Stomach (tissue), 8 donors: ENCODE measurements at regions not wholly inside any gene's neighbourhood (a gene's known extent, or its start where the extent isn't known, plus 50 kb on each side); places are given as distances from the start of the nearest gene placed in this dataset.

ENCODE experiments used
- DNase-seq, 2 donors: peaks; one replicate each; pipeline versions ENCODE4 v3.0.0 to v3.0.0-alpha.2; 2013 to 2019
- H3K27ac ChIP-seq, 5 donors: fragments of 200-600 bp in 4 of 5; sonication (generic) in 4 of 5; one replicate each; pipeline ENCODE4 v1.5.1; 2013 to 2019; ENCODE audit warnings: mild to moderate bottlenecking in 1 of 5, moderate library complexity in 1 of 5
- H3K27me3 ChIP-seq, 3 donors: fragments of 200-600 bp; sonication (generic); one replicate each; pipeline ENCODE4 v1.5.1; 2017 to 2019; ENCODE audit warnings: mixed run types in 1 of 3
- H3K36me3 ChIP-seq, 4 donors: fragments of 200-600 bp; sonication (generic); 1 replicate in 3 of 4; 2 replicates in 1 of 4; pipeline ENCODE4 v1.5.1; 2016 to 2019
- H3K4me1 ChIP-seq, 4 donors: fragments of 200-600 bp; sonication (generic); one replicate each; pipeline ENCODE4 v1.5.1; 2016 to 2019
- H3K4me3 ChIP-seq, 4 donors: fragments of 200-600 bp; sonication (generic) in 3 of 4; one replicate each; pipeline ENCODE4 v1.5.1; 2016 to 2019; ENCODE audit warnings: mild to moderate bottlenecking in 1 of 4
- H3K9me3 ChIP-seq, 4 donors: fragments of 200-600 bp; sonication (generic); one replicate each; pipeline ENCODE4 v1.5.1; 2016 to 2019
- EP300 ChIP-seq: sonication (generic); formaldehyde crosslinking; IDR thresholded peaks from one replicate; pipeline ENCODE4 v1.6.1; 2017; ENCODE audit warnings: antibody characterized with exemption
- POLR2A ChIP-seq, 4 donors: fragments of 450-650 bp; IDR thresholded peaks; one replicate each; pipeline ENCODE4 v1.6.1; 2016; ENCODE audit warnings: antibody characterized with exemption in 4 of 4, control low read depth in 2 of 4, mild to moderate bottlenecking in 1 of 4, moderate library complexity in 1 of 4
- POLR2AphosphoS5 ChIP-seq, 3 donors: sonication (generic); formaldehyde crosslinking; IDR thresholded peaks; one replicate each; pipeline ENCODE4 v1.6.1; 2016; ENCODE audit warnings: antibody characterized with exemption in 3 of 3
- WGBS, 5 donors: extraction: QIAGEN DNeasy Blood & Tissue Kit in 3 of 5; methylation state at CpG; one replicate each; pipeline versions ENCODE4 v1.1.5 to v1.1.7; 2013 to 2018; 5-methylcytosine and 5-hydroxymethylcytosine counted together
- intact Hi-C: fragments of 100-400 bp; cut with DNase I; formaldehyde crosslinking; loops from one replicate; pipeline ENCODE4 v1.15.1; 2023; ENCODE audit warnings: low total_unique reads
- TF ChIP-seq, protein P1 (sequence below), 7 experiments: fragments of 450-650 bp in 4 of 7; fragments of 200-600 bp in 3 of 7; sonication (generic) in 3 of 7; IDR thresholded peaks; one replicate each; pipeline ENCODE4 v1.5.1; 2016 to 2019; ENCODE audit warnings: antibody characterized with exemption in 7 of 7, control low read depth in 2 of 7, mild to moderate bottlenecking in 1 of 7
- donor health status: healthy with polysubstance abuse.
- donor health status: Bipolar disorder and iron deficiency.
- donor health status: healthy.

DNA sequence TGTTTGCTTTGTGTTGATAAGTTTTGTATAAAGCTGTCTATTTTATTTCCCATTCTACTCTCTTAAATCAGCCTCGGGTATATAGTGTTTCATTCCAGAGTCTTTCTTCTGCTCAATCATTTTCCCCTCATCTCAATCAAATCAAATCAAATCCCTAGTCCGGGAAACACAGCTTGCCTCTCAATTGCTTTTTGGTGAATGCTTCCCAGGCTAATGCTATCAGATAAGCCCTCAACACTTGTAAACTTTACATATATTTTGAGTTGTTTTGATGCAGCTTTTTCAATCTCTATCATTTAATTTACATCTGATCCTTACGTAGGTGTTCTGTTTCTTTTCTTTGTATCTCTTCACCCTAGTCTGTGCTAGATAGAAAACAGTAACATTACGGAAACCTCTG is 416.7 kb upstream of the PDE3A start:
- H3K27ac ChIP-seq: no peak overlapping the region
- H3K27me3 ChIP-seq: no peaks in the 10 kb centered on the region
- TF ChIP-seq EP300 (no peak), POLR2AphosphoS5 (IDR thresholded peaks at IDR 0.05) (no peak), POLR2A (IDR thresholded peaks at IDR 0.05) (no peak)
- TF ChIP-seq, protein P1, sequence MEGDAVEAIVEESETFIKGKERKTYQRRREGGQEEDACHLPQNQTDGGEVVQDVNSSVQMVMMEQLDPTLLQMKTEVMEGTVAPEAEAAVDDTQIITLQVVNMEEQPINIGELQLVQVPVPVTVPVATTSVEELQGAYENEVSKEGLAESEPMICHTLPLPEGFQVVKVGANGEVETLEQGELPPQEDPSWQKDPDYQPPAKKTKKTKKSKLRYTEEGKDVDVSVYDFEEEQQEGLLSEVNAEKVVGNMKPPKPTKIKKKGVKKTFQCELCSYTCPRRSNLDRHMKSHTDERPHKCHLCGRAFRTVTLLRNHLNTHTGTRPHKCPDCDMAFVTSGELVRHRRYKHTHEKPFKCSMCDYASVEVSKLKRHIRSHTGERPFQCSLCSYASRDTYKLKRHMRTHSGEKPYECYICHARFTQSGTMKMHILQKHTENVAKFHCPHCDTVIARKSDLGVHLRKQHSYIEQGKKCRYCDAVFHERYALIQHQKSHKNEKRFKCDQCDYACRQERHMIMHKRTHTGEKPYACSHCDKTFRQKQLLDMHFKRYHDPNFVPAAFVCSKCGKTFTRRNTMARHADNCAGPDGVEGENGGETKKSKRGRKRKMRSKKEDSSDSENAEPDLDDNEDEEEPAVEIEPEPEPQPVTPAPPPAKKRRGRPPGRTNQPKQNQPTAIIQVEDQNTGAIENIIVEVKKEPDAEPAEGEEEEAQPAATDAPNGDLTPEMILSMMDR (IDR thresholded peaks at IDR 0.05): no peak
- H3K4me3 ChIP-seq: no peak overlapping the region
- H3K4me1 ChIP-seq: no peaks in the 10 kb centered on the region
- no peak for DNase-seq
- no peaks in the 10 kb centered on the region for H3K9me3 ChIP-seq
- WGBS, 5 donors: 44 to 62% (median 50%) methylated on average over 4 of the region's 4 CpGs
- intact Hi-C loops: no loop called here
- H3K36me3 ChIP-seq: no peaks in the 10 kb centered on the region

DNA sequence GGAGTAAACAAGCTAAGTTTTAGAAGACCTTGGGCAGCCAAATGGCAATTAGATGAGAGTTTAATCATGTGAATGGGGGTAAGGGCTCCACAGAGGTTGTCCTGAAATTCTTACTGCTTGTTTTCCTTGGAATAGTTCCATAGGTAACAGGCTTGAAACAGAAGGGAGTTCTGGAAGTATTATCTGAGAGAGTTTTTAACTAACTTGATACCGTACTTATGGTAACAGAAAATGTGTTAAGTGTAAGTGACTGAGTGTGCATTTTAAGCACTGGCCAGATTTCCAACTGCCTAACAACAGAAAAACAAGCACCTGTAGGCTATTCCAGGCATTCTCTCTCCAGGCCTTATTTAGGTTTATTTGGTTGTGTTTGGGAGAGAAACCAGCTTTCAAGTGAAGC is 414.6 kb upstream of the PDE3A start:
- no peak for DNase-seq
- H3K27me3 ChIP-seq: no peaks in the 10 kb centered on the region
- no peak overlapping the region for H3K27ac ChIP-seq
- no peak overlapping the region for H3K4me3 ChIP-seq
- no peaks in the 10 kb centered on the region for H3K4me1 ChIP-seq
- intact Hi-C loops: no loop called here
- no peaks in the 10 kb centered on the region for H3K9me3 ChIP-seq
- TF ChIP-seq POLR2AphosphoS5 (IDR thresholded peaks at IDR 0.05): no peak
- TF ChIP-seq EP300: no peak
- TF ChIP-seq POLR2A (IDR thresholded peaks at IDR 0.05): no peak
- TF ChIP-seq, protein P1 (IDR thresholded peaks at IDR 0.05): no peak
- H3K36me3 ChIP-seq: no peaks in the 10 kb centered on the region
- WGBS, 5 donors: 34 to 62% (median 57%) methylated on average over 1 of the region's 1 CpG

DNA sequence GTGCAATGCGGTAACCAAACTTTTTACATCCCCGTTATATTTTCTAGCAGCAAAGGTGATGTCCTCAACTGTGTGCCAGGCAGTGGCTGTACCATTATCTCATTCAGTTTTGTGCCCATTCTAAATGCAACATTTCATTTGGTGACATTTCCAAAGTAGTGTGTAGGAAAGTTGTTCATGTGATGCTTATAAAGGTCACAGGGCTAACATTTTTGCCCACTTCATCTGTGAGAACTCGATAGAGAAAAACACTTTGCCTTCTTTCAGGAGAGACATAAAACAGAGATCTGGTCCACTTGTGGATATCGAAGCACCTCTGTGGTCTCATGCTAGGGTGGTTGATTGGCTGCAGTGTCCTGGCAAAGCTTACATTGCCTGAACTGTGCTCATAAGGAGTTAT is 414.2 kb upstream of the PDE3A start:
- Histone ChIP-seq H3K27ac (no peak overlapping the region), H3K36me3 (no peaks in the 10 kb centered on the region), H3K4me3 (no peak overlapping the region), H3K9me3 (no peaks in the 10 kb centered on the region), H3K27me3 (no peaks in the 10 kb centered on the region), H3K4me1 (no peaks in the 10 kb centered on the region)
- WGBS, 5 donors: 83 to 95% (median 93%) methylated on average over 4 of the region's 4 CpGs
- intact Hi-C loops: no loop called here
- TF ChIP-seq, protein P1 (IDR thresholded peaks at IDR 0.05): no peak
- TF ChIP-seq POLR2A (IDR thresholded peaks at IDR 0.05): no peak
- TF ChIP-seq EP300: no peak
- no peak for TF ChIP-seq POLR2AphosphoS5 (IDR thresholded peaks at IDR 0.05)
- DNase-seq: no peak

DNA sequence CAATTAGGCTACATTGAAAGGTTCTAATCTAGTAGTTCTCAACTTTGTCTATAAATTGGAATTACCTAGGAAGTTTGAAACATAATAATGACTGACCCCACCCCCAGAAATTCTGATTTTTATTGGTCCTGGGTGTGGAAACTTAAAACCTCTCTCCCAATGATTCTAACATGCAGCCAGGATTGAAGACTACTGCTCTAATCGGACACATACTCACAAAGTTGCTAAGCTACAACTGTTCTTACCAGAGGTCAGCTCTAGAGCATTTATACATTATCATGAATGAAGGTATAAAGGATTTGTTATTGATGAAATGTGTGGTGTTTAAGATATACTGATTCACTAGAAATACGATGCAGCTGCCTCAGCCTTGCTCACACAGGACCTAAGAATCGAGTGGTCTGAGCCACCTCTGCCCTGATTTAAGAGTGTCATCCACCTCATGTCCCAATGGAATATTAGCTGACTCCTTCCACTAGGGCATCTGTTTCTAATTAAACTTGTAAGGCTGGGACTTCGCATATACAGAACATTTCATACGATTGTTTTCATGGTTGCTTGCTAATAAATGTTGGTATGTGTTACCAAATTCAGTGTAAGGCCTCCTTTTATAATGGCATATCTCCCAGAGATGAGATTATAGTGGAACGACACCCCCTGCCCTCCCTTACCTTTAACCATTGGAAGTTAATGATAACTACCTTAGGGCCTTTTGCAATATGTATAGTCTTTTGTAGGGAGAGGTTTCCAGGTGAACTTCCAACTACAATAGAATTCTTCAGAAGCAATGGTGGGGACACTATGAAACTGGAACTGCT is 410.8 kb upstream of the PDE3A start:
- Histone ChIP-seq H3K4me3 (no peak overlapping the region), H3K4me1 (no peaks in the 10 kb centered on the region), H3K36me3 (no peaks in the 10 kb centered on the region), H3K27me3 (no peaks in the 10 kb centered on the region), H3K9me3 (no peaks in the 10 kb centered on the region), H3K27ac (no peak overlapping the region)
- 55 to 90% (median 75%) methylated on average over 6 of the region's 6 CpGs for WGBS, 5 donors
- DNase-seq: no peak
- TF ChIP-seq EP300 (no peak), POLR2AphosphoS5 (IDR thresholded peaks at IDR 0.05) (no peak), POLR2A (IDR thresholded peaks at IDR 0.05) (no peak)
- TF ChIP-seq, protein P1 (IDR thresholded peaks at IDR 0.05): no peak
- intact Hi-C loops: no loop called here
